ENCODE measurements at regions not wholly inside any gene's neighbourhood (a gene's known extent, or its start where the extent isn't known, plus 50 kb on each side); places are given as distances from the start of the nearest gene placed in this dataset.

- DNase-seq, result no peak
Measured at GRCh38 chr1:36641776-36642175, 159.1 kb upstream of the CSF3R start.

- no peak for DNase-seq
Measured at GRCh38 chr1:36639461-36639860, 156.7 kb upstream of the CSF3R start.

GRCh38 chr1:36638268-36638667 is 155.6 kb upstream of the CSF3R start:
- no peak for DNase-seq

GRCh38 chr1:36636206-36636605 is 153.5 kb upstream of the CSF3R start:
- no peak for DNase-seq

- DNase-seq, result no peak
Measured at GRCh38 chr1:36635284-36635683, 152.6 kb upstream of the CSF3R start.

GRCh38 chr1:36628804-36629203 is 146.1 kb upstream of the CSF3R start:
- DNase-seq, result no peak

- no peak for DNase-seq
Measured at GRCh38 chr1:36626435-36626834, 143.7 kb upstream of the CSF3R start.

- DNase-seq, result no peak
Measured at GRCh38 chr1:36625935-36626310, 143.2 kb upstream of the CSF3R start.

- no peak for DNase-seq
Measured at GRCh38 chr1:36625253-36625934, 142.7 kb upstream of the CSF3R start.

- DNase-seq, result no peak
Measured at GRCh38 chr1:36624466-36624865, 141.8 kb upstream of the CSF3R start.

- no peak for DNase-seq
Measured at GRCh38 chr1:36622741-36623648, 140.3 kb upstream of the CSF3R start.

- no peak for DNase-seq
Measured at GRCh38 chr1:36621531-36621930, 138.8 kb upstream of the CSF3R start.

- DNase-seq, result no peak
Measured at GRCh38 chr1:36620142-36620541, 137.4 kb upstream of the CSF3R start.

GRCh38 chr1:36614991-36615390 is 132.3 kb upstream of the CSF3R start:
- DNase-seq, result no peak

- no peak for DNase-seq
Measured at GRCh38 chr1:36614571-36614970, 131.9 kb upstream of the CSF3R start.

GRCh38 chr1:36613721-36614120 is 131.0 kb upstream of the CSF3R start:
- no peak for DNase-seq

GRCh38 chr1:36612881-36613280 is 130.2 kb upstream of the CSF3R start:
- no peak for DNase-seq

GRCh38 chr1:36612121-36612520 is 129.4 kb upstream of the CSF3R start:
- DNase-seq, result no peak

GRCh38 chr1:36609241-36610027 is 126.7 kb upstream of the CSF3R start:
- peak; percentile 83 to 87 for DNase-seq

GRCh38 chr1:36608272-36608671 is 125.6 kb upstream of the CSF3R start:
- DNase-seq, result no peak

- no peak for DNase-seq
Measured at GRCh38 chr1:36607263-36607651, 124.5 kb upstream of the CSF3R start.

- DNase-seq, result no peak
Measured at GRCh38 chr1:36606641-36607262, 124.0 kb upstream of the CSF3R start.
